HUES6 (cell line): ENCODE measurements at regions not wholly inside any gene's neighbourhood (a gene's known extent, or its start where the extent isn't known, plus 50 kb on each side); places are given as distances from the start of the nearest gene placed in this dataset.

Source experiments
- H3K27ac ChIP-seq: 2 replicates; pipeline ENCODE4 v1.7.0; 2013; ENCODE audit warnings: low read depth, mild to moderate bottlenecking, low read length, inconsistent platforms
- H3K27me3 ChIP-seq: 2 replicates; pipeline ENCODE4 v1.6.1; 2013; ENCODE audit warnings: low read length; ENCODE audit not compliant: control insufficient read depth, insufficient read depth
- H3K36me3 ChIP-seq: 2 replicates; pipeline ENCODE4 v1.6.1; 2013; ENCODE audit warnings: low read length; ENCODE audit not compliant: control insufficient read depth, insufficient read depth
- H3K4me1 ChIP-seq: 2 replicates; pipeline ENCODE4 v1.6.1; 2013; ENCODE audit warnings: low read length; ENCODE audit not compliant: control insufficient read depth, insufficient read depth
- H3K4me3 ChIP-seq: 2 replicates; pipeline ENCODE4 v1.5.1; 2013; ENCODE audit warnings: low read depth, low read length
- H3K9ac ChIP-seq: one replicate; pipeline ENCODE4 v1.6.1; 2013; ENCODE audit warnings: mild to moderate bottlenecking, low read length
- H3K9me3 ChIP-seq: 2 replicates; pipeline ENCODE4 v1.6.1; 2013; ENCODE audit warnings: low read depth, low read length; ENCODE audit not compliant: control insufficient read depth, insufficient read depth

DNA sequence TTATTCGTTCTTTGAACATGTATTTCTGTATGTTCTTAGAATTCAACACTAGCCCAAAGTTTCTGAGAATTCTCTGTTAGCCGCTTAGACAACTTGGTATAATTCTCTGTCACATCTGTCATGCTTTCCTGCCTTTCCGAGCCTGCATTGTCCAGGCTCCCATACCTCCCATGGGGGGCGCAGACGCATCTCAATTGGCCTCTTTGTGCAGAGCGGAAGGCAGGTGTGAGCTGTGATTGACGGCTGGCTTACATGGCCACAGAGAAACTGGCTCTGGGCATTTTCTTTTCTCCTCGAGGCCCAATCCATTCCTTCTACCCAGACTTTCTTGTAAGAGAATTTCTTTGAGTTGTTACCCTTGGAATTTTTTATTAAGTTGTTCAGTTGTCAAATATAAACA is 132.7 kb upstream of the SESN3 start:
- H3K9ac ChIP-seq = no peak overlapping the region
- no peaks in the 10 kb centered on the region for H3K36me3 ChIP-seq
- H3K27me3 ChIP-seq = no peaks in the 10 kb centered on the region
- no peak overlapping the region for H3K4me3 ChIP-seq
- H3K27ac ChIP-seq = no peak overlapping the region
- H3K9me3 ChIP-seq = no peaks in the 10 kb centered on the region
- H3K4me1 ChIP-seq = peaks cover 43% of the 10 kb centered on the region

- Histone ChIP-seq H3K27me3 (no peaks in the 10 kb centered on the region), H3K4me1 (peaks cover 43% of the 10 kb centered on the region), H3K4me3 (no peak overlapping the region), H3K9ac (no peak overlapping the region), H3K36me3 (no peaks in the 10 kb centered on the region), H3K9me3 (no peaks in the 10 kb centered on the region), H3K27ac (no peak overlapping the region)
Observed at GRCh38 chr11:95363164-95363563, 132.2 kb upstream of the SESN3 start.

- peaks cover 43% of the 10 kb centered on the region for H3K4me1 ChIP-seq
- no peaks in the 10 kb centered on the region for H3K9me3 ChIP-seq
- H3K36me3 ChIP-seq = no peaks in the 10 kb centered on the region
- H3K27me3 ChIP-seq = no peaks in the 10 kb centered on the region
- H3K27ac ChIP-seq = no peak overlapping the region
- no peak overlapping the region for H3K9ac ChIP-seq
- no peak overlapping the region for H3K4me3 ChIP-seq
Observed at GRCh38 chr11:95361180-95361579, 130.2 kb upstream of the SESN3 start.

GRCh38 chr11:95360377-95361075 is 129.5 kb upstream of the SESN3 start:
- Histone ChIP-seq H3K4me3 (no peak overlapping the region), H3K9ac (no peak overlapping the region), H3K4me1 (peaks cover 43% of the 10 kb centered on the region), H3K27ac (no peak overlapping the region), H3K36me3 (no peaks in the 10 kb centered on the region), H3K27me3 (no peaks in the 10 kb centered on the region), H3K9me3 (no peaks in the 10 kb centered on the region)

GRCh38 chr11:95359756-95360155 is 128.8 kb upstream of the SESN3 start:
- no peak overlapping the region for H3K27ac ChIP-seq
- peaks cover 39% of the 10 kb centered on the region for H3K4me1 ChIP-seq
- no peaks in the 10 kb centered on the region for H3K36me3 ChIP-seq
- H3K4me3 ChIP-seq = no peak overlapping the region
- no peaks in the 10 kb centered on the region for H3K27me3 ChIP-seq
- no peaks in the 10 kb centered on the region for H3K9me3 ChIP-seq
- H3K9ac ChIP-seq = no peak overlapping the region

- no peaks in the 10 kb centered on the region for H3K36me3 ChIP-seq
- no peaks in the 10 kb centered on the region for H3K27me3 ChIP-seq
- no peaks in the 10 kb centered on the region for H3K9me3 ChIP-seq
- H3K27ac ChIP-seq = no peak overlapping the region
- peaks cover 36% of the 10 kb centered on the region for H3K4me1 ChIP-seq
- no peak overlapping the region for H3K4me3 ChIP-seq
- H3K9ac ChIP-seq = no peak overlapping the region
Observed at GRCh38 chr11:95359341-95359663, 128.3 kb upstream of the SESN3 start.

DNA sequence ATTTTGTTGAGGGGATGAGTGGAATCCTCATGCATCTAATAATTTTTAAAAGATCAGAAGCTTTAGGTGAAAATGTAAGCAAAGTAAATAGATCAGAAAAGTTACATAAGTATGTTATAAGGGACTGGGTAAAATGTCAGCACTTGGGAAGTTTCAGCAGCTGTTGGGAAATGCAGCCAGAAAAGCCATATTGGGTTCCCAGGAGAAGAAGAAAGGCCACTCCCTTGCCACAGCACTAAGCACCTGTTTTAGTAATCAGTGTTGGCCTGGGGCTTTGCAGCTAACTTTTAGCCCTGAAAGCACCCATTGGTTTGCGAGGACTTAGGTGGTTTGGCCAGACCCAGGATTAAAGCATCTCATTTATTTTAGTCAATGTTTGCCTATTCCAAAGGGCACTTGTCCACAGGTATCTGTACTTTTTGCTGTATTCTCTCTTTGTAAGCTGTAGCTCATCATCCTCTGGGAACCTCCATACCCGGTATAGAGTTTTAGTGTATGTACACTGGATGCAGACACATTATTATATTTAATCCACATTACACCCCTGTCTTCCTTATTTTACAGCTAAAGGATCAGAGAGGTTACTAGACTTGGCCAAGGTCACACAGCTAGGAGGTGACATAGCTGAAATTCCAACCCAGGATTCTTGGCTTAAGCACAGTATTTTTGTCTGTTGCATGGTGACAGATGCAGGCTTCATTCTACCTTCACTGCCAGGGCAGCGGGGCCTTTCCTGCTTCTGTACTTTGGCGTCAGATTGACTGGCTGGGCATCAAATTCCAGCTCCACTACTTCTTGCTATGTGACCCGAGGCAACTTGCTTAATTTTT is 127.7 kb upstream of the SESN3 start:
- Histone ChIP-seq H3K27ac (no peak overlapping the region), H3K4me3 (no peak overlapping the region), H3K36me3 (no peaks in the 10 kb centered on the region), H3K27me3 (no peaks in the 10 kb centered on the region), H3K9me3 (no peaks in the 10 kb centered on the region), H3K9ac (no peak overlapping the region), H3K4me1 (peaks cover 30% of the 10 kb centered on the region)

DNA sequence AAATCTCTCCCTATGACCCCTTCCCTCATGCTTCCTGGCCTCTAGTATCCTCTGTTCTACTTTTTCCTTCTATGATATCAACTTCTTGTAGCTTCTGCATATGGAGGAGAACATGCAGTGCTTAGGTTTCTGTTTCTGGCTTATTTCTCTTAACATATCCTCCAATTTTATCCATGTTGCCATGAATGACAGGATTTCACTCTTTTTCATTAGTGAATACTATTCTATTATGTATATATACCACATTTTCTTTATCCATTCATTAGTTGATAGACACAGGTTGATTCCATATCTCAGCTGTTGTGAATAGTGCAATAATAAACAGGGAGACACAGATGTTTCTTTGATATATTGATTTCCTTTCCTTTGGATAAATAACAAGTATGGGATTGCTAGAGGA is 123.3 kb upstream of the SESN3 start:
- no peak overlapping the region for H3K4me3 ChIP-seq
- H3K27ac ChIP-seq = no peak overlapping the region
- H3K9ac ChIP-seq = no peak overlapping the region

DNA sequence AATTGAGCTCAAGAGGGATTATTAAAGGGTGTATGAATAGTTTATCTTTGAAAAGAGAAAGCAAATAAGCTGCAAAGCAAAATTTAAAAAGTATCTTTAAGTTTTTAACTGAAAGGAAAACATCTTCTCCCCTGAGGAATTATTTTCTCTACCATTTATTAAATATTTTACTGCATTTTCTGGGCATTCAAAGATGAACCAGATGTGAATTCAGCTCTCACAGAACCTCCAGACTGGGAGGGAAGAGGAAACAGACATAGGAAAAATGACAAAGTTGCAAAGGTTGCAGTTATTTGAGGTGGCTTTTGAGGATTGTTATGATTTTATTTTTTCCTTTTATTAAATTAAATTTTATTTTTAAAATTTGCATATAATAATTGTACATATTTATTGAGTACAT is 122.7 kb upstream of the SESN3 start:
- Histone ChIP-seq H3K4me1 (no peaks in the 10 kb centered on the region; the same call in 1 of the 2 replicates), H3K27me3 (no peaks in the 10 kb centered on the region), H3K4me3 (no peak overlapping the region), H3K36me3 (no peaks in the 10 kb centered on the region), H3K9me3 (0 out of 2 replicates have a peak, but pooled peaks cover 5% of the 10 kb centered on the region), H3K27ac (no peak overlapping the region), H3K9ac (no peak overlapping the region)

More for the DNA sequence above, 123.3 kb upstream of the SESN3 start:
- no peaks in the 10 kb centered on the region for H3K27me3 ChIP-seq
- 0 out of 2 replicates have a peak, but pooled peaks cover 3% of the 10 kb centered on the region for H3K9me3 ChIP-seq
- H3K36me3 ChIP-seq = no peaks in the 10 kb centered on the region
- H3K4me1 ChIP-seq = peaks cover 5% of the 10 kb centered on the region; the same call in 1 of the 2 replicates

DNA sequence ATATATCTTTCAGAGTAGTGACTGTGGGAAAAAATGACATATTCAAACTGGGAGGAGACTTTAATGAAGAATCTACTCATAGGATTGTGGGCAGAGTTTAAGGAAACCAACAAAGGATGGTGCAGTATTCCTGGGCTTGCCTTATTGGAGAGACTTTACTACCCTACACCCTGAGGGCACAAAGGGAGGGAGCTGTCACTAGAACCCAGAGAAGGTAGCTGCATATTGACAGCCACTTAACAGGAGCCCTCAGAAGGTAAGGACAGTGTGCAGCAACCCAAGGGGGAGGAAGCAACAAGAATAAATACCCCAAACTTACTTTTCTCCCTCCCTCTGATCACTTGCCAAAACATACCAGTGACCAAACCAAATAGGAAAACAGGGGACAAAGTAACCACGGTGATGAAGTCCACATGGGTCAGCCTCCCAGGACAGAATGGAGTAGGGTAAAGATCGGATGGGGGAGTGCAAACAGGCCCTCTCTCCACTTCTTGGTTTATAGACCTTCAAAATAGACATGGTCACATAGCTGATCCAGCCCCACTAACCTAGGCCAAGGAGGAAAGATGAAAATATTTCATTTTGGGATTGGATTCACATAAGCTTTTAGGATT is 121.8 kb upstream of the SESN3 start:
- Histone ChIP-seq H3K27ac (no peak overlapping the region), H3K9me3 (0 out of 2 replicates have a peak, but pooled peaks cover 5% of the 10 kb centered on the region), H3K36me3 (no peaks in the 10 kb centered on the region), H3K4me1 (no peaks in the 10 kb centered on the region), H3K9ac (no peak overlapping the region), H3K27me3 (no peaks in the 10 kb centered on the region), H3K4me3 (no peak overlapping the region)

GRCh38 chr11:95349345-95349942 is 118.4 kb upstream of the SESN3 start:
- H3K9me3 ChIP-seq = 0 out of 2 replicates have a peak, but pooled peaks cover 5% of the 10 kb centered on the region

More at GRCh38 chr11:95349345-95349942, 118.4 kb upstream of the SESN3 start:
- Histone ChIP-seq H3K36me3 (no peaks in the 10 kb centered on the region), H3K27ac (no peak overlapping the region), H3K9ac (no peak overlapping the region), H3K4me3 (no peak overlapping the region), H3K4me1 (no peaks in the 10 kb centered on the region), H3K27me3 (no peaks in the 10 kb centered on the region)
